ENCODE measurements at regions not wholly inside any gene's neighbourhood (a gene's known extent, or its start where the extent isn't known, plus 50 kb on each side); places are given as distances from the start of the nearest gene placed in this dataset.

- no peak for DNase-seq (ENCODE audit: low read depth)
Observed at GRCh38 chr2:5403392-5403791, 288.8 kb upstream of the SOX11 start.

GRCh38 chr2:5409898-5410381 lies 282.2 kb upstream of the SOX11 start:
- DNase-seq (ENCODE audit: low read depth): no peak

- no peak for DNase-seq (ENCODE audit: low read depth)
Observed at GRCh38 chr2:5410991-5411700, 281.0 kb upstream of the SOX11 start.

- no peak for DNase-seq (ENCODE audit: low read depth)
Observed at GRCh38 chr2:5412001-5412400, 280.2 kb upstream of the SOX11 start.

- no peak for DNase-seq (ENCODE audit: low read depth)
Observed at GRCh38 chr2:5433855-5434254, 258.3 kb upstream of the SOX11 start.

GRCh38 chr2:5437375-5437774 lies 254.8 kb upstream of the SOX11 start:
- DNase-seq (ENCODE audit: low read depth): no peak

GRCh38 chr2:5440174-5440573 lies 252.0 kb upstream of the SOX11 start:
- DNase-seq (ENCODE audit: low read depth): no peak

GRCh38 chr2:5442736-5443135 lies 249.4 kb upstream of the SOX11 start:
- DNase-seq (ENCODE audit: low read depth): no peak

- DNase-seq (ENCODE audit: low read depth): no peak
Observed at GRCh38 chr2:5444168-5444567, 248.0 kb upstream of the SOX11 start.

- DNase-seq (ENCODE audit: low read depth): no peak
Observed at GRCh38 chr2:5444854-5445253, 247.3 kb upstream of the SOX11 start.

- no peak for DNase-seq (ENCODE audit: low read depth)
Observed at GRCh38 chr2:5449867-5450266, 242.3 kb upstream of the SOX11 start.

GRCh38 chr2:5453220-5454050 lies 238.7 kb upstream of the SOX11 start:
- no peak for DNase-seq (ENCODE audit: low read depth)

- DNase-seq (ENCODE audit: low read depth): peak; percentile 25
Observed at GRCh38 chr2:5454051-5454390, 238.2 kb upstream of the SOX11 start.

- DNase-seq (ENCODE audit: low read depth): no peak
Observed at GRCh38 chr2:5459041-5459440, 233.1 kb upstream of the SOX11 start.

GRCh38 chr2:5464657-5465056 lies 227.5 kb upstream of the SOX11 start:
- DNase-seq (ENCODE audit: low read depth): no peak

- DNase-seq (ENCODE audit: low read depth): no peak
Observed at GRCh38 chr2:5465859-5466258, 226.3 kb upstream of the SOX11 start.

GRCh38 chr2:5467178-5467905 lies 224.8 kb upstream of the SOX11 start:
- DNase-seq (ENCODE audit: low read depth): no peak

GRCh38 chr2:5472673-5473072 lies 219.5 kb upstream of the SOX11 start:
- DNase-seq (ENCODE audit: low read depth): no peak

- no peak for DNase-seq (ENCODE audit: low read depth)
Observed at GRCh38 chr2:5473635-5474034, 218.5 kb upstream of the SOX11 start.

GRCh38 chr2:5474716-5475115 lies 217.5 kb upstream of the SOX11 start:
- no peak for DNase-seq (ENCODE audit: low read depth)

- DNase-seq (ENCODE audit: low read depth): no peak
Observed at GRCh38 chr2:5479265-5479928, 212.8 kb upstream of the SOX11 start.

- peak; percentile 5 for DNase-seq (ENCODE audit: low read depth)
Observed at GRCh38 chr2:5482929-5483331, 209.3 kb upstream of the SOX11 start.
